GM04504 (cell line): ENCODE measurements at regions not wholly inside any gene's neighbourhood (a gene's known extent, or its start where the extent isn't known, plus 50 kb on each side); places are given as distances from the start of the nearest gene placed in this dataset.

ENCODE experiments used
- DNase-seq: peaks from one replicate; pipeline ENCODE4 v3.0.0-alpha.2; 2012; ENCODE audit warnings: low read depth

- DNase-seq, result no peak
These were observed 553.0 kb upstream of the CPEB2 start for GRCh38 chr4:14449308-14449707.

GRCh38 chr4:14452001-14452400, 550.3 kb upstream of the CPEB2 start:
- no peak for DNase-seq

- no peak for DNase-seq
These were observed 549.5 kb upstream of the CPEB2 start for GRCh38 chr4:14452764-14453163.

DNA sequence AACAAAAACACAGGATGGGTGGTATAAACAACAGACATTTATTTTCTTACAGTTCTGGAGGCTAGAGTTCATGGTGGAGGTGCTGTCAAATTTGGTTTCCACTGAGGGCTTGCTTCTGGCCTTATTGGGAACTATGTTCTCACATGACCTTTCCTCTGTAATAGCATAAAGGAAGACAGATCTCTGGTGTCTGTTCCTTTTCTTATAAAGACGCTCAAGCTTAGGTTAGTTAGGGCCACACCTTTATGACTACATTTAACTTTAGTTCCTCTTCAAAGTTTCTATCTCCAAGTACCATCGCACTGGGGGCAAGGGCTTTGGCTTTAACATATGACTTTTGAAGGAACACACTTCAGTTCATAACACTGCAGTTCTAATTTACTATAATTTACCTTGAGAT, 543.8 kb upstream of the CPEB2 start:
- DNase-seq, result no peak

DNA sequence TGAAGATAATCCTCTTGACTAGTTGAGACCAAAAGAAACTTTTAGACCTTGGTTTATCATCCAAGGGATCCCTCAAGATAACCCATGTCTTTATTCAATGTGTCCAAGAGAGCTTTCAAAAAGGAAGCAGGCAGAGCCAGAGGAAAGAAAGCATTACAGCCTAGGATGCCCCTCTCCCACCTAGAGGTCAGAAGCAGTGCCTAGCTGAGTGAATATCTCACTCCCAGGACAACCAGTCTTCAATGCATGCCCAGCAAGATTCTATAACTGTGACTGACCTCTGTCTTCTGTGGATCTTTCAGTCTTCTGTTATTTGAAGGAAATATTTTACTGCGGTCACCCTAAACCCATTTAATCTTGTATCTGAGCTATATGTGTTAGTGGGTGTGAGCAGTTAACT, 537.2 kb upstream of the CPEB2 start:
- DNase-seq, result no peak

GRCh38 chr4:14465507-14465906, 536.8 kb upstream of the CPEB2 start:
- no peak for DNase-seq

DNA sequence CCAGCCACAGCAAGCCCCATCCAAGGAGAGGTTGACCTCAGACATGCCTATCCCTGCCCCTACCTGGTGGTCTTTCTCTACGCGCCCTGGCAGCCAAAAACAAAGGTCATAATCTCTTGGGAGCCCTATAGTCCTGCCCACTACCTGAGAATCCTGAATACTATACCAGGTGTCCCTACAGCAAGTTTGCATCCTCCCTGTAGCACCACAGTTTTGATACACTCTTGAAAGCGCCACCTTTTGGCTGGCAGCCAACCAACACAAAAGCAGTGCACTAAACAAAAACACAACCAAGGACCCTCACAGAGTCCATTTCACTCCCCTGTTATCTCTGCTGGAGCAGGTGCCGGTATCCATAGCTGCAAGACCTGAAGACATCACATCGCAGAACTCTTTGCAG, 523.8 kb upstream of the CPEB2 start:
- no peak for DNase-seq

DNA sequence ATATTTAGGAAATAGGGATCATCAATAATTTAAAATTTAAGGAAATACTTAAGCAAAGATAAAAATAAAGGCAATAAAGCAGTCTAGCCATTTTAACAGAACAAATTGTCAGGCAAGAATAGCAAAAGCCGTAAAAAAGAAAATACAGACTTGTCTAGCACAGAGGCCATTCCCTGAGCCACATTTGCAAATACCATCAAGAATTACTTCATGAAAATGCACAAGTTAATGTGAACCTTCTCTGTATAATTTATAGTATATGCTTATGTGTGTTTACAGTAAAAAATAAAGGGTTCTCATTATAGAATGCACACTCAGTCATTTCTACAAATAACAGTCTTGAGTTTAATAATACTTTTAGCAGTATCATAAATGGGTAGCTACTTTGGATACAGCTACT, 505.9 kb upstream of the CPEB2 start:
- DNase-seq, result no peak

- no peak for DNase-seq
These were observed 505.3 kb upstream of the CPEB2 start for GRCh38 chr4:14496969-14497368.

DNA sequence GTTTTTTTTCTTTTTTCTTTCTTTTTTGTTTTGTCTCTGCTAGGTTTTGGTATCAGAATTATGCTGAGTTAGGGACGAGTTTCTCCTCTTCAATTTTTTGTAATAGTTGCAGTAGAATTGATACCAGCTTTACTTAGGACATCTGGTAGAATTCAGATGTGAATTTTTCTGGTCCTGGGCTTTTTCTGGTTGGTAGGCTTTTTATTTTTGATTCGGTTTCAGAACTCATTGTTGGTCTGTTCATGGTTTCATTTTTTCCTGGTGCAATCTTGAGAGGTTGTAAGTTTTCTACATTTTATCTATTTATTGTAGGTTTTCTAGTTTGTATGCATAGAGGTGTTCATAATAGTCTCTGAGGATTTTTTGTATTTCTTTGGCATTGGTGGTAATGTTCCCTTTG, 498.1 kb upstream of the CPEB2 start:
- DNase-seq, result no peak

DNA sequence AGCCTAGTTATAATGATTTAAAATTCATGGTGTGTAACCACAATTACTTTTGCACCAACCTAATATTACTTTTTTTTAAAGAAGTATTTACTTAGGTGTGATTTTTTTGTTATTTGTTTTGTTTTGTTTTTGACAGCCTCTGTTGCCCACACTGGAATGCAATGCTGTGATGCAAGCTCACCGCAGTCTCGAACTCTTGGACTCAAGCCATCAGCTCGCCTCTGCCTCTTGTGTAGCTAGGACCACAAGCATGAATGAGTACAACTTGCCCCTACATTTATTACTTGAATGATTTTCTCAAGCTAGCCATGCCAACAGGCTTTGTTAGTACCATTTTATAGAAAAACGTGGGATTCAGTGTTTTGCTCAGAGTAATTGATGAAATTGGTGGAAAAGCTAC, 488.8 kb upstream of the CPEB2 start:
- DNase-seq, result no peak

DNA sequence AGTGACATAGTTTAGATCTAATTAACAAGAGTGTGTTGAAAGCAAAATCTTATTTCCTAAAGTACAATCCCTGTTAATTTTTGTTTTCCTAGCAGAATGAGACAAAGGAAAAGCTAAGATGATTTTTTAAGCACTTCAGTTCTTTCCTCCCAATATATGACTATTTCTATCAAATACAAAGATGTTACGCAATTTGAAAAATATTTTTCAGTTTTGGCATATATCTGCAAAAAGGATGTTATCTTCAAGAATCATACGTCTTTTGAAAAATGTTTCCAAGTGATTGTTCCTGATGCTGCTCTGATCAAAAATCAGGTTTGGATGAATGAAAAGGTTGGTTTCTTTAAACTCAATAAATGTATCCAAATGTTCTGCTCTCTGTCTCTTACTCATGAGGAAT, 486.7 kb upstream of the CPEB2 start:
- no peak for DNase-seq

DNA sequence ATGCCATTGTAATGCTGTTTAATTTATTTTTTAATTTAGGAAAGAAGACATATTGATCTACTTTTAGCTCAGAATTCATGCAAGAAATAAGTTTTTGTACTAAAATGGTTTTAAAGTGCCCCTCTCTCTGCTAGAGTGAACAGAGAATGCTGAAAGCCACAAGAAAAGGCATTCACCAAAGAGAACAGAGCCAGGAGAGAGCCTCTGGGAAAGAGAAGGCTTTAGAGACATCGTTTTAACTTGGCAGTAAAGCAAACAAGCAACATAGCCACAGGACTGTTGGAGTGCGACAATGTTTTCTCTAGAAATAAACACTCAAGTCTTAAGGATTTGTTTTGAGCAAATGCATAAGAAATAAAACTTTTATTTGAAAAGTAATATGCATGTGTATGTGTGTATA, 484.1 kb upstream of the CPEB2 start:
- DNase-seq, result no peak

GRCh38 chr4:14520171-14520570, 482.1 kb upstream of the CPEB2 start:
- no peak for DNase-seq

GRCh38 chr4:14524276-14524675, 478.0 kb upstream of the CPEB2 start:
- no peak for DNase-seq

DNA sequence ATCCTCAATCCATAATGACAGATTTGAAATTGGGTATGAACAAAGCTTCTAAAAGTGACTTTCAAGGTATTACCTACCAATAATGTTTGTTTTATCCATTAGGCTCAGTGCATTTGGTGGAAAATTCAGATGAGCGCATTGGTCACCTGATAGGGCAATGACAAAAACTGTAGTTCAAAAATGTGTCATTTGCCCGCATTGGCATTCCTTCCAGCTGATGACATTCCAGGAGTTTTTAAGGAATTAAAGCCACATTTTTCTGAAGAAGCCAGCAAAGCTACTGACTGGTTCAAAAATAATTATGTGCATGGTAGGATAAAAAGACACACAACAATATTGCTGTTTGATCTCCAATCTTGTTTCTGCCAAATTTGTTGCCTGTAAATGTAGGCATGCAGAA, 473.4 kb upstream of the CPEB2 start:
- no peak for DNase-seq

GRCh38 chr4:14529653-14530052, 472.6 kb upstream of the CPEB2 start:
- DNase-seq, result no peak

DNA sequence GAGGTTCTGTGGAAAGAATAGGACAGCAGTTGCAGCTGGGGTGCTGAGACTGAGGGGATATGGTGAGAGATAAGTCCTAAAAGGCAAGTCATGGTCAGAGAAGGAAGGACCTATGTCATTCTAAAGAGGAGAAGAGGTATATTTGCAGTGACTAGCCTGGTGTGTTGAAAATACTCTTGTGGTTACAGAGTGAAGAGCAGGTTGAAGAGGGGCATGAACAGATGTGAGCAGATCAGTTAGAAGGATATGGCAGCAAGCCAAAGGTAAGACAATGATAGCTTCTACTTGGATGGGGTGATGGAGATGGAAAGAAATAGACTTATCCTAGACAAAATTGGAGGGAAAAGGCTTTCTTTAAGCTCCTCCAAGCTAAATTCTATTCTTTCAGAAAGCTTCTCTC, 469.8 kb upstream of the CPEB2 start:
- DNase-seq, result no peak

DNA sequence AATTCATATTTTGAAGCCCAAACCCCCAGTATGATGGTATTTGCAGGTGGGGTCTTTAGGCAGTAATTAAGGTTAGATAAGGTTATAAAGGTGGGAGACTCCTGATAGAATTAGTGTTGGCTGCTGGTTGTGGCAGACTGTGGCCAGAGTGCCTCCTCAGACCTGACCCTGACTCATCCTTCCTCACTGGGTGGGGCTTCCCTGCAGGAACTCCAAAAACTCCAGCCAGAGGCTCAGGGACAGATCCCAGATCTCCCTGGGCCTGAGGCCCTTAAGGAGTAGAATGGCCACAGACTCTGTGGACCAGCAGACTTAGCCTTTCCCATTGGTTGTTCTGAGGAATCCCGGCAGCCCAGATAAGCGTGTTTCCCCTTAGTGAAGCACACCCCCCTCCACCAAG, 463.0 kb upstream of the CPEB2 start:
- no peak for DNase-seq

DNA sequence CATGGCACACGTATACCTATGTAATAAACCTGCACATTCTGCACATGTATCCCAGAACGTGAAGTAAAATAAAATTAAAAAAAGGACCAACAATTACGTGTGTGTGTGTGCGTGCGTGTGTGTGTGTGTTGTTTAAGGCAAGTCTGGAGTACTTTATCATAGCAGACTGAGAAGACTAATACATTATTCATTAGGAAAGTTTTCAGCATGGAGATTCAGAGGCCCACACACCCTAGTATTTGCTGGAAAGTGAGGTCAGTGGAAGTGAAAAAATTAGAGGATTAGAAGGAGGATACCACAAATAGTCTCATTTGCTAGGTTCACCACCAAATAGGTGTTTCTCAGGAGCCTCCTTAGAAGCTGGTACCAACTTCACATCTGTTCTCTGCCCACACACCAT, 457.1 kb upstream of the CPEB2 start:
- DNase-seq, result no peak

GRCh38 chr4:14545807-14546206, 456.5 kb upstream of the CPEB2 start:
- no peak for DNase-seq

- no peak for DNase-seq
These were observed 450.2 kb upstream of the CPEB2 start for GRCh38 chr4:14552119-14552518.

DNA sequence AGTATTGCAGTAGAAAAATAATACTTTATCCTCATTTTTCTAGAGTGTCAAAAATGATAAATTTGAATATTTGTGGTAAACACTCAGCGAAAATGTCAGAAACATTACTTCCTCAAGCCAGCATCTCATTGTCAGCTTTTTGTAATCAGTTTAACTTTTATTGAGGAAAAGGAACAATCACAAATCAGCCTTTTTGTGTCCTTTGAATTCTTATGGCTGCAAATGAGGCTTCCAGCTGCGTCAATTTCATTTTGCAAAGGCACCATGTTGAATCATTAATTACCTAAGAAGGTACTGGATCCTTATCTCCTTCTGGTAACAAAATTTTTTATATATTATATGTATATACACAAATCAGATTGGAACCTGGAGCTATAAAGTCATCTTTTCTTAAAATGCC, 442.6 kb upstream of the CPEB2 start:
- DNase-seq, result no peak

GRCh38 chr4:14560577-14560976, 441.7 kb upstream of the CPEB2 start:
- DNase-seq, result no peak

GRCh38 chr4:14562901-14563300, 439.4 kb upstream of the CPEB2 start:
- no peak for DNase-seq
